Gastrocnemius medialis (tissue), 4 donors: ENCODE measurements at regions not wholly inside any gene's neighbourhood (a gene's known extent, or its start where the extent isn't known, plus 50 kb on each side); places are given as distances from the start of the nearest gene placed in this dataset.

Experiments
- ATAC-seq, 2 donors: fragments of 150-250 bp; one replicate each; pipeline ENCODE4 v1.9.1; 2016
- DNase-seq, 2 donors: peaks; one replicate each; pipeline ENCODE4 v3.0.0-alpha.2; 2019
- H3K27ac ChIP-seq, 4 donors: fragments of 200-600 bp; sonication (generic); 1 replicate in 1 of 4; 2 replicates in 3 of 4; pipeline ENCODE4 v1.5.1; 2016 to 2018; ENCODE audit warnings: mild to moderate bottlenecking in 2 of 4, moderate library complexity in 1 of 4
- H3K27me3 ChIP-seq, 3 donors: fragments of 200-600 bp; sonication (generic) in 2 of 3; 1 replicate in 1 of 3; 2 replicates in 2 of 3; pipeline versions ENCODE4 v1.5.1 to v1.6.0; 2016 to 2019; ENCODE audit warnings: mild to moderate bottlenecking in 1 of 3, moderate library complexity in 1 of 3
- H3K36me3 ChIP-seq, 2 donors: fragments of 200-600 bp; sonication (generic) in 1 of 2; one replicate each; pipeline ENCODE4 v1.5.1; 2017 to 2018
- H3K4me1 ChIP-seq, 2 donors: fragments of 200-600 bp; sonication (generic) in 1 of 2; one replicate each; pipeline ENCODE4 v1.5.1; 2016 to 2017; ENCODE audit warnings: mild to moderate bottlenecking in 2 of 2
- H3K4me3 ChIP-seq, 4 donors: fragments of 200-600 bp; sonication (generic) in 3 of 4; 1 replicate in 1 of 4; 2 replicates in 3 of 4; pipeline ENCODE4 v1.5.1; 2016 to 2019; ENCODE audit warnings: mild to moderate bottlenecking in 2 of 4
- H3K9me3 ChIP-seq, 3 donors: fragments of 200-600 bp; sonication (generic) in 2 of 3; 1 replicate in 1 of 3; 2 replicates in 2 of 3; pipeline ENCODE4 v1.5.1; 2016 to 2019
- CTCF ChIP-seq, 5 experiments: fragments of 450-650 bp in 3 of 5; fragments of 200-600 bp in 2 of 5; sonication (generic) in 2 of 5; IDR thresholded peaks in 4 of 5; conservative IDR thresholded peaks in 1 of 5; 1 replicate in 4 of 5; 2 replicates in 1 of 5; pipeline ENCODE4 v1.5.1; 2016 to 2019; ENCODE audit warnings: antibody characterized with exemption in 5 of 5, mild to moderate bottlenecking in 3 of 5, moderate library complexity in 3 of 5
- POLR2A ChIP-seq, 2 donors: fragments of 450-650 bp; IDR thresholded peaks; one replicate each; pipeline ENCODE4 v1.6.1; 2017; ENCODE audit warnings: antibody characterized with exemption in 2 of 2, mild to moderate bottlenecking in 2 of 2, moderate library complexity in 2 of 2
- in situ Hi-C, 4 donors: fragments of 200-750 bp; cut with MboI; loops; one replicate each; pipeline versions ENCODE4 v1.15.0 to v1.8.0; 2017; ENCODE audit warnings: low sequenced_read_pairs in 4 of 4
- intact Hi-C: fragments of 100-400 bp; cut with DNase I; formaldehyde crosslinking; loops from one replicate; pipeline ENCODE4 v1.15.1; 2023; ENCODE audit warnings: low total_unique reads

- intact Hi-C loops (no loop called here), in situ Hi-C loops (no loop called here)
- Histone ChIP-seq H3K27ac (no peak overlapping the region), H3K27me3 (no peaks in the 10 kb centered on the region), H3K36me3 (no peaks in the 10 kb centered on the region), H3K9me3 (no peaks in the 10 kb centered on the region), H3K4me1 (no peaks in the 10 kb centered on the region), H3K4me3 (no peak overlapping the region)
- ATAC-seq (no peak), DNase-seq (no peak)
- TF ChIP-seq CTCF (IDR thresholded peaks at IDR 0.05 in 4 of 5, conservative IDR thresholded peaks at IDR 0.05 in 1 of 5): no peak
These were observed 559.9 kb upstream of the GOLIM4 start for GRCh38 chr3:168655611-168656010.

- no peak for TF ChIP-seq POLR2A (IDR thresholded peaks at IDR 0.05)
- Histone ChIP-seq H3K27me3 (no peaks in the 10 kb centered on the region), H3K4me3 (no peak overlapping the region), H3K27ac (no peak overlapping the region), H3K4me1 (no peaks in the 10 kb centered on the region), H3K36me3 (no peaks in the 10 kb centered on the region), H3K9me3 (no peaks in the 10 kb centered on the region)
- intact Hi-C loops: no loop called here
- no peak for DNase-seq
- ATAC-seq: no peak
- in situ Hi-C loops: no loop called here
These were observed 559.0 kb upstream of the GOLIM4 start for GRCh38 chr3:168654700-168655099.

- no peak for DNase-seq
- intact Hi-C loops: no loop called here
- H3K27me3 ChIP-seq: no peaks in the 10 kb centered on the region
These were observed 557.5 kb upstream of the GOLIM4 start for GRCh38 chr3:168653255-168653654.

GRCh38 chr3:168648321-168648720 is 552.6 kb upstream of the GOLIM4 start:
- intact Hi-C loops (no loop called here), in situ Hi-C loops (no loop called here)
- H3K9me3 ChIP-seq: no peaks in the 10 kb centered on the region
- TF ChIP-seq CTCF (IDR thresholded peaks at IDR 0.05 in 4 of 5, conservative IDR thresholded peaks at IDR 0.05 in 1 of 5) (no peak), POLR2A (IDR thresholded peaks at IDR 0.05) (no peak)
- no peak for DNase-seq
- H3K4me1 ChIP-seq: no peaks in the 10 kb centered on the region
- H3K4me3 ChIP-seq: no peak overlapping the region
- H3K36me3 ChIP-seq: no peaks in the 10 kb centered on the region
- no peak overlapping the region for H3K27ac ChIP-seq
- ATAC-seq: no peak
- H3K27me3 ChIP-seq: no peaks in the 10 kb centered on the region

More at GRCh38 chr3:168653255-168653654, 557.5 kb upstream of the GOLIM4 start:
- H3K4me3 ChIP-seq: no peak overlapping the region
- H3K9me3 ChIP-seq: no peaks in the 10 kb centered on the region
- no peak for ATAC-seq
- TF ChIP-seq CTCF (IDR thresholded peaks at IDR 0.05 in 4 of 5, conservative IDR thresholded peaks at IDR 0.05 in 1 of 5) (no peak), POLR2A (IDR thresholded peaks at IDR 0.05) (no peak)
- H3K27ac ChIP-seq: no peak overlapping the region
- in situ Hi-C loops: no loop called here
- no peaks in the 10 kb centered on the region for H3K4me1 ChIP-seq
- H3K36me3 ChIP-seq: no peaks in the 10 kb centered on the region

GRCh38 chr3:168647582-168647981 is 551.9 kb upstream of the GOLIM4 start:
- Histone ChIP-seq H3K9me3 (no peaks in the 10 kb centered on the region), H3K27me3 (no peaks in the 10 kb centered on the region), H3K27ac (no peak overlapping the region), H3K4me3 (no peak overlapping the region), H3K36me3 (no peaks in the 10 kb centered on the region), H3K4me1 (no peaks in the 10 kb centered on the region)
- ATAC-seq (no peak), DNase-seq (no peak)
- in situ Hi-C loops: no loop called here
- TF ChIP-seq CTCF (IDR thresholded peaks at IDR 0.05 in 4 of 5, conservative IDR thresholded peaks at IDR 0.05 in 1 of 5) (no peak), POLR2A (IDR thresholded peaks at IDR 0.05) (no peak)
- intact Hi-C loops: no loop called here
